GM18508 (cell line): ENCODE measurements at regions not wholly inside any gene's neighbourhood (a gene's known extent, or its start where the extent isn't known, plus 50 kb on each side); places are given as distances from the start of the nearest gene placed in this dataset.

Experiments
- ATAC-seq: cut with Tn5 transposase; IDR thresholded peaks from one replicate; pipeline ENCODE4 v1.9.1; 2021; ENCODE audit warnings: moderate number of reproducible peaks; ENCODE audit not compliant: insufficient read depth, unreplicated experiment

DNA sequence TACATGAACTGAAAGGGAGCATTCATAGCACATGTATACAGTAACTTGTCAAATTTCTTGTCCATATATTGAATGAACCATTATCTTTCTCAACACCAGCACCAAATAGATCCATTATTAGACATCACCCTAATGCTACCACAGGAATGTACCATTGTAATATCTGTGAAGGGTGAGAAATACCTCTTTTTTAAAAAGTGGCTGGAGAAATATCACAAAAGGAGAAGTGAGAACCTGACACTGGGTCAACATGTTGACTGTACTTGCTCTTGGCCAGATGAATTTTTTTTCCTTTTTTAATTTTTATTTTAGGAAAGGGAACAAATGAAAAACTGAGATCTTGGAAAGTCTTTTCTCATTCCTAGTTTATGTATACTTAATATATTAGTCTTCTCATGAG, 63.5 kb downstream of the CAVIN2 start:
- no peak for ATAC-seq
